OCI-LY7 (cell line): ENCODE measurements at regions not wholly inside any gene's neighbourhood (a gene's known extent, or its start where the extent isn't known, plus 50 kb on each side); places are given as distances from the start of the nearest gene placed in this dataset.

Experiments used
- BruUV-seq: library from RNA; stranded (reverse); fragments of 400-500 nt; replicated peaks from 2 replicates; lab custom pipeline; 2021; lab: Mats Ljungman, UMichigan
- CTCF ChIA-PET: fragments of 300-600 bp; sonication (Branson Sonifier 250); formaldehyde crosslinking; loops from one replicate; lab custom pipeline; 2022; ENCODE audit warnings: antibody characterized with exemption; ENCODE audit not compliant: unreplicated experiment; lab: Charles Lee
- POLR2A ChIA-PET: fragments of 300-600 bp; sonication (Branson Sonifier 250); formaldehyde crosslinking; loops from one replicate; lab custom pipeline; 2022; ENCODE audit warnings: antibody characterized with exemption; lab: Charles Lee
- DNase-seq: peaks from one replicate; pipeline ENCODE4 v3.0.0-alpha.2; 2015; ENCODE audit warnings: low spot score
- H2AFZ ChIP-seq: fragments of 200-600 bp; sonication (generic), shearing (Covaris generic); 2 replicates; pipeline ENCODE4 v1.6.1; 2014; ENCODE audit warnings: mild to moderate bottlenecking, antibody characterized with exemption, low read length, moderate library complexity
- H3K27ac ChIP-seq: fragments of 200-600 bp; sonication (generic); 2 replicates; pipeline ENCODE4 v1.5.1; 2014; ENCODE audit warnings: mixed run types, low read depth, mild to moderate bottlenecking, moderate library complexity, low read length, inconsistent platforms; ENCODE audit not compliant: poor library complexity, severe bottlenecking
- H3K36me3 ChIP-seq: fragments of 200-600 bp; sonication (generic); 2 replicates; pipeline ENCODE4 v1.6.1; 2014; ENCODE audit warnings: mild to moderate bottlenecking, antibody characterized with exemption, low read length, moderate library complexity, mixed read lengths; ENCODE audit not compliant: insufficient read depth
- H3K4me1 ChIP-seq: fragments of 200-600 bp; sonication (generic); 2 replicates; pipeline ENCODE4 v1.5.1; 2014; ENCODE audit warnings: mild to moderate bottlenecking, low read length; ENCODE audit not compliant: insufficient read depth, poor library complexity, severe bottlenecking
- H3K4me2 ChIP-seq: fragments of 200-600 bp; sonication (generic); 2 replicates; pipeline ENCODE4 v1.6.1; 2014; ENCODE audit warnings: mild to moderate bottlenecking, low read length
- H3K4me3 ChIP-seq: fragments of 200-600 bp; sonication (generic); 2 replicates; pipeline ENCODE4 v1.5.1; 2014; ENCODE audit warnings: mild to moderate bottlenecking, low read depth, low read length; ENCODE audit not compliant: poor library complexity, severe bottlenecking
- H3K79me2 ChIP-seq: fragments of 200-600 bp; sonication (generic); 2 replicates; pipeline ENCODE4 v1.6.1; 2016; ENCODE audit warnings: low read depth, mild to moderate bottlenecking, low read length, moderate library complexity, mixed read lengths; ENCODE audit not compliant: insufficient read depth
- H3K9me2 ChIP-seq: fragments of 200-600 bp; sonication (generic); 2 replicates; pipeline ENCODE4 v1.6.1; 2016; ENCODE audit warnings: mild to moderate bottlenecking, low read length, mixed read lengths; ENCODE audit not compliant: insufficient read depth
- H3K9me3 ChIP-seq: fragments of 200-600 bp; sonication (generic); 2 replicates; pipeline ENCODE4 v1.6.1; 2014; ENCODE audit warnings: mild to moderate bottlenecking, mixed run types, low read length, mixed read lengths
- H4K20me1 ChIP-seq: fragments of 200-600 bp; sonication (generic); 2 replicates; pipeline ENCODE4 v1.6.1; 2014; ENCODE audit warnings: mild to moderate bottlenecking, antibody characterized with exemption, low read length, moderate library complexity, mixed read lengths; ENCODE audit not compliant: insufficient read depth
- EZH2phosphoT487 ChIP-seq: fragments of 200-600 bp; sonication (generic); IDR thresholded peaks from 2 replicates; pipeline ENCODE4 v1.6.1; 2018; ENCODE audit warnings: low read depth, borderline replicate concordance, mild to moderate bottlenecking, mixed run types, antibody characterized with exemption, low read length, moderate library complexity, mixed read lengths
- intact Hi-C: fragments of 100-400 bp; cut with micrococcal nuclease; formaldehyde crosslinking; loops from one replicate; pipeline ENCODE4 v1.10.0; 2022; ENCODE audit not compliant: unreplicated experiment
- TF ChIP-seq, protein P1 (sequence below): fragments of 200-600 bp; sonication (generic); conservative IDR thresholded peaks from 2 replicates; pipeline ENCODE4 v1.5.1; 2014; ENCODE audit warnings: mild to moderate bottlenecking, antibody characterized with exemption, low read length, moderate library complexity, mixed read lengths

DNA sequence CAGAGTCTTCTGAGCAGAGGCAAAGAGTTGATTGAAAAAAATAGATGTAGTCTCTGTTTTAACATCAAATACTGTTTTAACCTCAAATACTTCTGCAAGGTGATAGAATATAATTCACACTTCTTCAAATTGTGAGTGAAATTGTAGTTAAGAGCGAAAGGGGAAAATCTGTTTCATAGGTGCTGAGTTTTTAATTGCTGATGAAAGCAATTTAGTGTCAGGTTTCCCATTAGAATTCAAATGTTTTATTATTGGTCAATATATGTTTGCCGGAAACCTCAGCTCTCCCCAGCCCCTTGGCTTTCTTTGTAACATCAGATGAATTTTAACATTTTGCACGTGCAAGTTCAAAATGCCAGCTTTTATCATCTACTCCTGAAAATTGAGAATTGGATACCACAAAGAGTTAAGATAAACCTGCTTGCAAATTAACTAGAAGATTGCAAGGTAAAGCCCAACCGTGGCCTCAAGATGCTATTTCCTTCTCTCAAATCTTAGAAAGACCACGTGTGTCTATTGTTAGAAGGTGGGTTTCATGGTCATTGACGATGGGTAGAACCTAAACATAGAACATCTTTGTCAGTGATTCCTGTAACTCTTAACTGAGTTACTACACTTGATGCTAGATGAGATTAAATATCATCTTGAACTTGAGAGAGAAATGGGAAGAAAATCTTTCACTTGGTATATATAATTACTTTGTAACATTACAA is 1824.2 kb upstream of the TENM3 start:
- TF ChIP-seq EZH2phosphoT487, result no peak
- TF ChIP-seq, protein P1, sequence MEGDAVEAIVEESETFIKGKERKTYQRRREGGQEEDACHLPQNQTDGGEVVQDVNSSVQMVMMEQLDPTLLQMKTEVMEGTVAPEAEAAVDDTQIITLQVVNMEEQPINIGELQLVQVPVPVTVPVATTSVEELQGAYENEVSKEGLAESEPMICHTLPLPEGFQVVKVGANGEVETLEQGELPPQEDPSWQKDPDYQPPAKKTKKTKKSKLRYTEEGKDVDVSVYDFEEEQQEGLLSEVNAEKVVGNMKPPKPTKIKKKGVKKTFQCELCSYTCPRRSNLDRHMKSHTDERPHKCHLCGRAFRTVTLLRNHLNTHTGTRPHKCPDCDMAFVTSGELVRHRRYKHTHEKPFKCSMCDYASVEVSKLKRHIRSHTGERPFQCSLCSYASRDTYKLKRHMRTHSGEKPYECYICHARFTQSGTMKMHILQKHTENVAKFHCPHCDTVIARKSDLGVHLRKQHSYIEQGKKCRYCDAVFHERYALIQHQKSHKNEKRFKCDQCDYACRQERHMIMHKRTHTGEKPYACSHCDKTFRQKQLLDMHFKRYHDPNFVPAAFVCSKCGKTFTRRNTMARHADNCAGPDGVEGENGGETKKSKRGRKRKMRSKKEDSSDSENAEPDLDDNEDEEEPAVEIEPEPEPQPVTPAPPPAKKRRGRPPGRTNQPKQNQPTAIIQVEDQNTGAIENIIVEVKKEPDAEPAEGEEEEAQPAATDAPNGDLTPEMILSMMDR, result no peak
- no peaks in the 10 kb centered on the region for H3K9me3 ChIP-seq
- H3K9me2 ChIP-seq, result no peaks in the 10 kb centered on the region
- ChIA-PET CTCF (no interaction called here), POLR2A (interaction anchor here (0.7 to 1.6 kb wide), 3 partner anchors 9 to 132 kb away, joined by 3 to 5 read pairs (median 4); no protein-coding TSS in a partner anchor)
- no peaks in the 10 kb centered on the region for H3K79me2 ChIP-seq
- BruUV-seq, result no TSS peak
- H2AFZ ChIP-seq, result no peak overlapping the region
- no peaks in the 10 kb centered on the region for H3K4me1 ChIP-seq
- no peak overlapping the region for H3K4me2 ChIP-seq
- H4K20me1 ChIP-seq, result no peaks in the 10 kb centered on the region
- intact Hi-C loops, result no loop called here
- H3K27ac ChIP-seq, result no peak overlapping the region
- H3K4me3 ChIP-seq, result no peak overlapping the region
- H3K36me3 ChIP-seq, result no peaks in the 10 kb centered on the region
- DNase-seq, result no peak

DNA sequence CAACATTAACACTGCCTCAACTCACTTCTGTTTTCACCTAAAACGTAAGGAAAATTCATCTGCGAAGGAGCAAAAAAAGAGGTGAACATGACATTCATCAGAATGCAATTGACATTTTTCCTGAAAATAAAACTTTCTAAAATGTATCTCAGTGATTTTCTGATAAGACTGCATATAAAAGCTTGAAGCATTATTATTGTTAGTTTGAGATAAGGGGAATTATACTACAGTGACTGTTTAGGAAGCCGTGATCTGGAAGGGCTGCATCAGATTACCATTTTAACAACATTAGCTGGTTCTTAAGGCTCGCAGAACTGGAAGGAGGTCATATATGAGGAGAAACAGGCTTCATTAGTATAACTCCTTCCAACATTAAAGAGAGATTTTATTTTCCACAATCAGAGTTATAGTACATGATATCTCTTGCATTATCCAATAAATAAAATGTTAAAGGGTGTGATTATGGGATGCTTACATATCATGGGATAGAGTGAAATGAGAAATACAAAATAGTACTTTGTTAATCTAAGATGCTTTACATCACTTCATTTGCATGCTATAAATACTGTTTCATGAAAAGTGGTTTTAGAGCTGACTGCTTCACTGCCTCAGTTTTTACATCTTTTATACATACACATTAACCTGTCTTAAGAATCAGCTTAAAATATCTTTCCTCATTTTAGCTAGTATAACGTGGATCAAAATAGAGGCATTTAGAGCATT is 1820.1 kb upstream of the TENM3 start:
- TF ChIP-seq EZH2phosphoT487, result no peak
- TF ChIP-seq, protein P1, result no peak
- intact Hi-C loops, result no loop called here
- BruUV-seq, result no TSS peak
- H3K9me2 ChIP-seq, result no peaks in the 10 kb centered on the region
- CTCF ChIA-PET, result no interaction called here
- no peaks in the 10 kb centered on the region for H3K79me2 ChIP-seq
- POLR2A ChIA-PET, result interaction anchor here (0.5 kb wide), 1 partner anchor 56 kb away, joined by 4 read pairs; no protein-coding TSS in a partner anchor
- H3K4me1 ChIP-seq, result no peaks in the 10 kb centered on the region
- H3K9me3 ChIP-seq, result no peaks in the 10 kb centered on the region
- H2AFZ ChIP-seq, result no peak overlapping the region
- no peak overlapping the region for H3K4me2 ChIP-seq
- H3K27ac ChIP-seq, result no peak overlapping the region
- H3K4me3 ChIP-seq, result no peak overlapping the region
- H4K20me1 ChIP-seq, result no peaks in the 10 kb centered on the region
- H3K36me3 ChIP-seq, result no peaks in the 10 kb centered on the region
- no peak for DNase-seq

DNA sequence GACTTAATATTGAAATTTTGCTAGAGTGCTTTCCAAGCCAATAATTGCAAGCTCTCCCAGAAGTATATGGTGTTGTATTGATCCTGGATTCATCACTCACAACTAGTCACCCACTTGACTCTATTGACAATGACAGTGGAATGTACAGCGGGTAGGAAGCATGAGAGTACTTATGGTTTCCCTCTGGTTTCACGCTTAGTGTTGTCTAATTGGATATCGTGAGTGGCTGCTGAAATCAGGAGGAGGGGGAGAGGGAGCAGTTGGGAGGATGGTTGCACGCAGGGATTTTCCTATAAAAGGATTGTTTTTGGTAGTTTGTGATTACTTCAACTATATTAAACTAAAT is 1819.5 kb upstream of the TENM3 start:
- no peak for DNase-seq
- CTCF ChIA-PET, result no interaction called here
- Histone ChIP-seq H2AFZ (no peak overlapping the region), H3K9me2 (no peaks in the 10 kb centered on the region), H3K9me3 (no peaks in the 10 kb centered on the region), H4K20me1 (no peaks in the 10 kb centered on the region), H3K36me3 (no peaks in the 10 kb centered on the region), H3K79me2 (no peaks in the 10 kb centered on the region), H3K4me2 (no peak overlapping the region), H3K4me1 (no peaks in the 10 kb centered on the region), H3K27ac (no peak overlapping the region), H3K4me3 (no peak overlapping the region)
- TF ChIP-seq, protein P1, result no peak
- TF ChIP-seq EZH2phosphoT487, result no peak
- no TSS peak for BruUV-seq
- POLR2A ChIA-PET, result interaction anchor here (0.5 kb wide), 1 partner anchor 56 kb away, joined by 4 read pairs; no protein-coding TSS in a partner anchor
- intact Hi-C loops, result no loop called here
